ENCODE measurements at regions not wholly inside any gene's neighbourhood (a gene's known extent, or its start where the extent isn't known, plus 50 kb on each side); places are given as distances from the start of the nearest gene placed in this dataset.

- H3K9me3 ChIP-seq (replicated peaks; ENCODE audit: control insufficient read depth, insufficient read depth, low read length), result no peaks in the 10 kb centered on the region; the same call in 2 of the 3 replicates
- intact Hi-C loops (cut with micrococcal nuclease; ENCODE audit: unreplicated experiment), result no loop called here
These were observed 180.1 kb downstream of the DACT1 start for GRCh38 chr14:58817846-58818245.

GRCh38 chr14:58820032-58820431 is 182.3 kb downstream of the DACT1 start:
- intact Hi-C loops (cut with micrococcal nuclease; ENCODE audit: unreplicated experiment) (no loop called here), in situ Hi-C loops (cut with MboI) (no loop called here)
- BruUV-seq (replicated peaks), result no TSS peak
- no peak overlapping the region for H2AFZ ChIP-seq (ENCODE audit: control insufficient read depth, low read depth, low read length)
- H3K4me2 ChIP-seq (ENCODE audit: control insufficient read depth, insufficient read depth), result no peak overlapping the region
- ATAC-seq (no peak), FAIRE-seq (no peak), DNase-seq (ENCODE audit: low read depth, low spot score) (no peak)
- no peaks in the 10 kb centered on the region for H3K9me3 ChIP-seq (replicated peaks; ENCODE audit: control insufficient read depth, insufficient read depth, low read length)
- WGBS (ENCODE audit: insufficient coverage, insufficient replicate concordance, low lambda C conversion rate, missing lambda C conversion rate), result 46% methylated on average over 4 of the region's 4 CpGs
- no peak overlapping the region for H3K4me3 ChIP-seq
- no peaks in the 10 kb centered on the region for H4K20me1 ChIP-seq (ENCODE audit: control insufficient read depth, insufficient read depth)
- ChIA-PET RAD21 (ENCODE audit: unreplicated experiment) (no interaction called here), POLR2A (no interaction called here), SMC1A (ENCODE audit: uncharacterized antibody, unreplicated experiment) (interaction anchor here (0.6 to 1.5 kb wide), 3 partner anchors 16 to 31 kb away, joined by 3 read pairs; no protein-coding TSS in a partner anchor), CTCF (no interaction called here)
- H3K9ac ChIP-seq (ENCODE audit: control insufficient read depth, insufficient read depth, low read length), result no peak overlapping the region
- no peaks in the 10 kb centered on the region for H3K36me3 ChIP-seq (ENCODE audit: control insufficient read depth in 2 of 2, insufficient read depth in 2 of 2, low read length in 1 of 2)
- H3K27me3 ChIP-seq (replicated peaks in 1 of 2; ENCODE audit: control insufficient read depth in 2 of 2, insufficient read depth in 2 of 2, low read length in 1 of 2), result no peaks in the 10 kb centered on the region
- no peaks in the 10 kb centered on the region for H3K79me2 ChIP-seq (ENCODE audit: control insufficient read depth, insufficient read depth, low read length)
- no peaks in the 10 kb centered on the region for H3K4me1 ChIP-seq (ENCODE audit: control insufficient read depth, insufficient read depth, low read length)
- H3K27ac ChIP-seq (ENCODE audit: control insufficient read depth, insufficient read depth), result no peak overlapping the region
- no peak for TF ChIP-seq MYC (IDR thresholded peaks at IDR 0.05; ENCODE audit: insufficient read depth, insufficient read length, insufficient replicate concordance, low read length, severe bottlenecking)
- no peak for TF ChIP-seq SREBF2 (IDR thresholded peaks at IDR 0.05; ENCODE audit: low read length)
- TF ChIP-seq NFIC (IDR thresholded peaks at IDR 0.05; ENCODE audit: low read depth, low read length), result no peak
- TF ChIP-seq ZNF592 (IDR thresholded peaks at IDR 0.05), result no peak
- no peak for TF ChIP-seq RFX5 (IDR thresholded peaks at IDR 0.05; ENCODE audit: low read depth, low read length)
- TF ChIP-seq ATF2 (IDR thresholded peaks at IDR 0.05; ENCODE audit: low read length), result no peak
- TF ChIP-seq FOXK2 (IDR thresholded peaks at IDR 0.05), result no peak
- TF ChIP-seq, protein P1, sequence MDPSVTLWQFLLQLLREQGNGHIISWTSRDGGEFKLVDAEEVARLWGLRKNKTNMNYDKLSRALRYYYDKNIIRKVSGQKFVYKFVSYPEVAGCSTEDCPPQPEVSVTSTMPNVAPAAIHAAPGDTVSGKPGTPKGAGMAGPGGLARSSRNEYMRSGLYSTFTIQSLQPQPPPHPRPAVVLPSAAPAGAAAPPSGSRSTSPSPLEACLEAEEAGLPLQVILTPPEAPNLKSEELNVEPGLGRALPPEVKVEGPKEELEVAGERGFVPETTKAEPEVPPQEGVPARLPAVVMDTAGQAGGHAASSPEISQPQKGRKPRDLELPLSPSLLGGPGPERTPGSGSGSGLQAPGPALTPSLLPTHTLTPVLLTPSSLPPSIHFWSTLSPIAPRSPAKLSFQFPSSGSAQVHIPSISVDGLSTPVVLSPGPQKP (IDR thresholded peaks at IDR 0.05; ENCODE audit: low read depth, low read length), result no peak

More at GRCh38 chr14:58817846-58818245, 180.1 kb downstream of the DACT1 start:
- ChIA-PET CTCF (interaction anchor here (1.2 to 3.1 kb wide), 3 partner anchors 9 to 19 kb away, joined by 3 to 10 read pairs (median 4); no protein-coding TSS in a partner anchor), RAD21 (ENCODE audit: unreplicated experiment) (interaction anchor here (0.7 kb wide), 1 partner anchor 12 kb away, joined by 3 read pairs; no protein-coding TSS in a partner anchor), SMC1A (ENCODE audit: uncharacterized antibody, unreplicated experiment) (interaction anchor here (0.6 to 13.9 kb wide), 10 partner anchors 9 to 179 kb away, joined by 3 to 161 read pairs (median 4); no protein-coding TSS in a partner anchor), POLR2A (no interaction called here)
- no peaks in the 10 kb centered on the region for H3K36me3 ChIP-seq (ENCODE audit: control insufficient read depth in 2 of 2, insufficient read depth in 2 of 2, low read length in 1 of 2)
- H3K79me2 ChIP-seq (ENCODE audit: control insufficient read depth, insufficient read depth, low read length), result no peaks in the 10 kb centered on the region
- FAIRE-seq (no peak), ATAC-seq (no peak), DNase-seq (ENCODE audit: low read depth, low spot score) (no peak)
- no peak overlapping the region for H3K27ac ChIP-seq (ENCODE audit: control insufficient read depth, insufficient read depth)
- in situ Hi-C loops (cut with MboI), result no loop called here
- no peak overlapping the region for H2AFZ ChIP-seq (ENCODE audit: control insufficient read depth, low read depth, low read length)
- H3K4me1 ChIP-seq (ENCODE audit: control insufficient read depth, insufficient read depth, low read length), result no peaks in the 10 kb centered on the region
- no peaks in the 10 kb centered on the region for H4K20me1 ChIP-seq (ENCODE audit: control insufficient read depth, insufficient read depth)
- no peak overlapping the region for H3K9ac ChIP-seq (ENCODE audit: control insufficient read depth, insufficient read depth, low read length)
- no TSS peak for BruUV-seq (replicated peaks)
- no peak overlapping the region for H3K4me3 ChIP-seq
- no peaks in the 10 kb centered on the region for H3K27me3 ChIP-seq (replicated peaks in 1 of 2; ENCODE audit: control insufficient read depth in 2 of 2, insufficient read depth in 2 of 2, low read length in 1 of 2)
- WGBS (ENCODE audit: insufficient coverage, insufficient replicate concordance, low lambda C conversion rate, missing lambda C conversion rate), result 50% methylated on average over 1 of the region's 1 CpG
- TF ChIP-seq SMARCA5 (IDR thresholded peaks at IDR 0.05), result no peak
- no peak for TF ChIP-seq CHD4 (IDR thresholded peaks at IDR 0.05)
- no peak for TF ChIP-seq CHD2 (IDR thresholded peaks at IDR 0.05; ENCODE audit: borderline replicate concordance, low read depth, low read length)
- no peak for TF ChIP-seq SPI1 (IDR thresholded peaks at IDR 0.05; ENCODE audit: borderline replicate concordance, insufficient read depth, low read depth, low read length)
- no peak overlapping the region for H3K4me2 ChIP-seq (ENCODE audit: control insufficient read depth, insufficient read depth)

Data from GM12878 (cell line).